Spinal cord (tissue), 9 donors: ENCODE measurements at regions not wholly inside any gene's neighbourhood (a gene's known extent, or its start where the extent isn't known, plus 50 kb on each side); places are given as distances from the start of the nearest gene placed in this dataset.
A peak's percentile ranks its signal among the peaks of the same experiment; 100 is the strongest.

ENCODE experiments used
- DNase-seq, 6 donors: peaks; one replicate each; pipeline versions ENCODE4 v3.0.0 to v3.0.0-alpha.2; 2013 to 2015; ENCODE audit warnings: low spot score in 6 of 6, low read depth in 4 of 6
- H3K27ac ChIP-seq: one replicate; pipeline ENCODE4 v1.5.1; 2013; ENCODE audit warnings: low read depth, low read length, control low read depth
- H3K27me3 ChIP-seq: one replicate; pipeline ENCODE4 v1.6.1; 2013; ENCODE audit warnings: low read length; ENCODE audit not compliant: control insufficient read depth, insufficient read depth
- H3K36me3 ChIP-seq: one replicate; pipeline ENCODE4 v1.6.1; 2013; ENCODE audit warnings: low read length; ENCODE audit not compliant: control insufficient read depth, insufficient read depth
- H3K4me1 ChIP-seq: one replicate; pipeline ENCODE4 v1.6.1; 2013; ENCODE audit warnings: low read length; ENCODE audit not compliant: control insufficient read depth, insufficient read depth
- H3K4me3 ChIP-seq: one replicate; pipeline ENCODE4 v1.5.1; 2013; ENCODE audit warnings: low read depth, low read length, control low read depth
- H3K9me3 ChIP-seq: one replicate; pipeline ENCODE4 v1.6.1; 2013; ENCODE audit warnings: low read length; ENCODE audit not compliant: control insufficient read depth, insufficient read depth
- WGBS: methylation state at CpG from one replicate; pipeline ENCODE4 v1.1.5; 2013; ENCODE audit warnings: missing lambda C conversion rate; ENCODE audit not compliant: insufficient coverage; 5-methylcytosine and 5-hydroxymethylcytosine counted together
- donor health status: healthy.

GRCh38 chr12:92338671-92339070 is 193.0 kb upstream of the BTG1 start:
- Histone ChIP-seq H3K27me3 (no peaks in the 10 kb centered on the region), H3K4me3 (no peak overlapping the region), H3K27ac (no peak overlapping the region), H3K36me3 (no peaks in the 10 kb centered on the region), H3K9me3 (no peaks in the 10 kb centered on the region), H3K4me1 (no peaks in the 10 kb centered on the region)
- WGBS = 100% methylated on average over 1 of the region's 1 CpG
- no peak for DNase-seq

DNA sequence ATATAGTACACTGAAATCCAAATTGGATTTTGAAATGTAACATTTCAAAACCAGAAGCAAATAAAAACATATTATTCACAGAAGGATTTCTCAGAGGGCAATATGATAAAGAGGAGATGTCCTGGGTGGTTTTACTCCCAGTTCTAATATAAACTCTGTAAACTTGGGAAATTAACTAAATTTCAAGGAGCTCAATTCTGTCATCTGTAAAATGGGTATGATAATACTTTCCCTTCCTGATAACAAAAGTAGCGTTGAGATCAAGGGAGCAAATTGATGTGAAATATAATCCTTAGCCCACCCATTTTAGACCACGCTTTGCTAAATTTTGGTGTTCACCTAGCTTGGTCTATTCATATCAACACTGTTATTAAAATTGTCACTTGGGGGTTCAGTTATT is 192.5 kb upstream of the BTG1 start:
- H3K9me3 ChIP-seq = no peaks in the 10 kb centered on the region
- no peak overlapping the region for H3K4me3 ChIP-seq
- H3K4me1 ChIP-seq = no peaks in the 10 kb centered on the region
- H3K36me3 ChIP-seq = no peaks in the 10 kb centered on the region
- no peak overlapping the region for H3K27ac ChIP-seq
- DNase-seq = no peak
- no peaks in the 10 kb centered on the region for H3K27me3 ChIP-seq
- no CpG with 5 or more reads among the region's 2 CpGs for WGBS

- Histone ChIP-seq H3K27me3 (no peaks in the 10 kb centered on the region), H3K4me1 (no peaks in the 10 kb centered on the region), H3K9me3 (no peaks in the 10 kb centered on the region), H3K36me3 (no peaks in the 10 kb centered on the region), H3K27ac (no peak overlapping the region), H3K4me3 (no peak overlapping the region)
- DNase-seq = no peak
- WGBS = no CpG with 5 or more reads among the region's 4 CpGs
Measured at GRCh38 chr12:92337128-92337527, 191.5 kb upstream of the BTG1 start.

- Histone ChIP-seq H3K4me1 (no peaks in the 10 kb centered on the region), H3K27ac (no peak overlapping the region), H3K36me3 (no peaks in the 10 kb centered on the region), H3K9me3 (no peaks in the 10 kb centered on the region), H3K4me3 (no peak overlapping the region), H3K27me3 (no peaks in the 10 kb centered on the region)
- DNase-seq = no peak
- WGBS = no CpG with 5 or more reads among the region's 2 CpGs
Measured at GRCh38 chr12:92336641-92337040, 191.0 kb upstream of the BTG1 start.

- no peaks in the 10 kb centered on the region for H3K4me1 ChIP-seq
- H3K36me3 ChIP-seq = no peaks in the 10 kb centered on the region
- no peak overlapping the region for H3K4me3 ChIP-seq
- H3K27me3 ChIP-seq = no peaks in the 10 kb centered on the region
- DNase-seq = peak in 2 of 6 donors; percentile 24 to 32
- H3K9me3 ChIP-seq = no peaks in the 10 kb centered on the region
- no peak overlapping the region for H3K27ac ChIP-seq
- WGBS = no CpG with 5 or more reads among the region's 4 CpGs
Measured at GRCh38 chr12:92335831-92336230, 190.2 kb upstream of the BTG1 start.

DNA sequence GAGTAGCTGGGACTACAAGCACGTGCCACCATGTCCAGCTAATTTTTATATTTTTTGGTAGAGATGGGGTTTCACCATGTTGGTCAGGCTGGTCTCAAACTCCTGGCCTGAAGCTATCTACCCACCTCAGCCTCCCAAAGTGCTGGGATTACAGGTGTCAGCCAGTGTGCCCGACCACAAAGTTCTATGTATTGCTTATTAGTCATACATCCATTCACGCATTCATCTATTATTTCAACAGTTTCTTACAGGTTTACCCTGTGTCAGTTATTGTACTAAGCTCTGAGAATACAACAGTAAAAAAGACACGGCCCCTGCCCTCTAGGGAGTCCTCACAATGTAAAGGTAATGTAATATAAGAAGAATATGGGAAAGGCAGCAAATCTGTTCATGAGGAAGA is 188.9 kb upstream of the BTG1 start:
- no peak overlapping the region for H3K27ac ChIP-seq
- WGBS = 87% methylated on average over 2 of the region's 4 CpGs
- H3K4me3 ChIP-seq = no peak overlapping the region
- no peaks in the 10 kb centered on the region for H3K36me3 ChIP-seq
- no peaks in the 10 kb centered on the region for H3K9me3 ChIP-seq
- no peaks in the 10 kb centered on the region for H3K27me3 ChIP-seq
- no peaks in the 10 kb centered on the region for H3K4me1 ChIP-seq
- no peak for DNase-seq

DNA sequence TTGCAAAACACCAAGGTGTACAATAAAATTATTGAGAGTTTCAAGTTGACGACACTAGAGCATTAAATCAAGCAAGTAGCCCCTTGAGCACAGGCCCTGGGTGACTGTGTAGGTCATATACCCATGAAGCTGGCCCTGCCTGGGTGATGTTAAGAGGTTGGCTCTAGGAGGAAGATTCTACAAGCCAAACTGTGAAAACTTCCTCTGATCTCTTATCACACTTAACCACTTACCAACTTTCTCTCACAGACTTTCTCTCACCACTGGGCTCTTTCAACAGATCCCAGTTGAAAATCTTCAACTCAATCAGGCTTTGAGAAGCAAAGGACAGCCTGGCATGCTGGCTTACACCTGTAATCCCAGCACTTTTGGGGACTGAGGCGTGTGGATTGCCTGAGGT is 186.9 kb upstream of the BTG1 start:
- Histone ChIP-seq H3K27ac (no peak overlapping the region), H3K4me3 (no peak overlapping the region), H3K9me3 (no peaks in the 10 kb centered on the region), H3K4me1 (no peaks in the 10 kb centered on the region), H3K36me3 (no peaks in the 10 kb centered on the region), H3K27me3 (no peaks in the 10 kb centered on the region)
- DNase-seq = no peak
- WGBS = 89% methylated on average over 1 of the region's 2 CpGs

- DNase-seq = no peak
- H3K27ac ChIP-seq = no peak overlapping the region
- H3K36me3 ChIP-seq = no peaks in the 10 kb centered on the region
- WGBS = 86% methylated on average over 1 of the region's 3 CpGs
- H3K27me3 ChIP-seq = no peaks in the 10 kb centered on the region
- H3K4me3 ChIP-seq = no peak overlapping the region
- no peaks in the 10 kb centered on the region for H3K9me3 ChIP-seq
- no peaks in the 10 kb centered on the region for H3K4me1 ChIP-seq
Measured at GRCh38 chr12:92331383-92331782, 185.7 kb upstream of the BTG1 start.

DNA sequence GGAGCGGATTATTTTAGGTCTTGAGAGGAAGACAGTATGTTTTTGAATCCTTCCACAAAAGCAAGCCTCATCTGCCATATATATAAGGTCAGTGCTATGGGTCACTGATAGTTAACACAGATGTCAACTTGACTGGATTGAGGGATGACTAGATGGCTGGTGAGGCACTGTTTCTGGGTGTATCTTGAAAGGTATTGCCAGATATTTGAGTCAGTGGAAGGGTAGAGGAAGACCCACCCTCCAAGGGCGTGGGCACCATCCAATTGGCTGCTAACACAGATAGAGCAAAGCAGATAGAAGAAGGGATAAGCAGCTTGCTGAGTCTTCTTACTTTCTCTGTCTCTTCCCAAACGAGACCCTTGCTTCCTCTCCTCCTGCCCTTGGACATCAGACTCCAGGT is 185.0 kb upstream of the BTG1 start:
- Histone ChIP-seq H3K27me3 (no peaks in the 10 kb centered on the region), H3K4me3 (no peak overlapping the region), H3K36me3 (no peaks in the 10 kb centered on the region), H3K27ac (no peak overlapping the region), H3K9me3 (no peaks in the 10 kb centered on the region), H3K4me1 (no peaks in the 10 kb centered on the region)
- no peak for DNase-seq
- WGBS = 89% methylated on average over 1 of the region's 3 CpGs

GRCh38 chr12:92326877-92327276 is 181.2 kb upstream of the BTG1 start:
- Histone ChIP-seq H3K27me3 (no peaks in the 10 kb centered on the region), H3K4me3 (no peak overlapping the region)

More at GRCh38 chr12:92326877-92327276, 181.2 kb upstream of the BTG1 start:
- no peak overlapping the region for H3K27ac ChIP-seq
- no peak for DNase-seq
- no peaks in the 10 kb centered on the region for H3K4me1 ChIP-seq
- WGBS = 89% methylated on average over 4 of the region's 5 CpGs
- H3K36me3 ChIP-seq = no peaks in the 10 kb centered on the region
- H3K9me3 ChIP-seq = peaks cover 1% of the 10 kb centered on the region
